SK-N-SH (cell line): ENCODE measurements at regions not wholly inside any gene's neighbourhood (a gene's known extent, or its start where the extent isn't known, plus 50 kb on each side); places are given as distances from the start of the nearest gene placed in this dataset.

Source experiments
- CTCF ChIP-seq: fragments of 200-600 bp; sonication (generic); IDR thresholded peaks from 2 replicates; pipeline ENCODE4 v1.6.1; 2017; ENCODE audit warnings: antibody characterized with exemption, mild to moderate bottlenecking, moderate library complexity
- FOSL2 ChIP-seq: IDR thresholded peaks from 2 replicates; pipeline ENCODE4 v1.4.0; 2012; ENCODE audit warnings: low read depth, mild to moderate bottlenecking, moderate library complexity, borderline replicate concordance
- MAX ChIP-seq: IDR thresholded peaks from 2 replicates; pipeline ENCODE4 v1.4.0; 2012; ENCODE audit warnings: low read depth
- MXI1 ChIP-seq: IDR thresholded peaks from 2 replicates; pipeline ENCODE4 v1.6.1; 2012; ENCODE audit warnings: mild to moderate bottlenecking, low read depth, low read length, improper control_type of control experiment
- RAD21 ChIP-seq: IDR thresholded peaks from 2 replicates; pipeline ENCODE4 v1.6.1; 2012; ENCODE audit warnings: mild to moderate bottlenecking, low read length
- RCOR1 ChIP-seq: fragments of 150-350 bp; IDR thresholded peaks from 2 replicates; pipeline ENCODE4 v1.6.1; 2017; ENCODE audit warnings: antibody characterized with exemption, low read length
- REST ChIP-seq: IDR thresholded peaks from 2 replicates; pipeline ENCODE4 v1.6.1; 2012; ENCODE audit warnings: mild to moderate bottlenecking, low read depth, low read length, moderate library complexity
- TAF1 ChIP-seq: IDR thresholded peaks from 2 replicates; pipeline ENCODE4 v1.6.1; 2012; ENCODE audit warnings: low read depth, mild to moderate bottlenecking, low read length, moderate library complexity, borderline replicate concordance

GRCh38 chr10:83089335-83089734 lies 1050.0 kb upstream of the GHITM start:
- TF ChIP-seq MXI1 (no peak), CTCF (no peak), RCOR1 (no peak), REST (no peak), RAD21 (no peak), TAF1 (no peak), FOSL2 (no peak), MAX (no peak)
